ENCODE measurements at regions not wholly inside any gene's neighbourhood (a gene's known extent, or its start where the extent isn't known, plus 50 kb on each side); places are given as distances from the start of the nearest gene placed in this dataset.

DNA sequence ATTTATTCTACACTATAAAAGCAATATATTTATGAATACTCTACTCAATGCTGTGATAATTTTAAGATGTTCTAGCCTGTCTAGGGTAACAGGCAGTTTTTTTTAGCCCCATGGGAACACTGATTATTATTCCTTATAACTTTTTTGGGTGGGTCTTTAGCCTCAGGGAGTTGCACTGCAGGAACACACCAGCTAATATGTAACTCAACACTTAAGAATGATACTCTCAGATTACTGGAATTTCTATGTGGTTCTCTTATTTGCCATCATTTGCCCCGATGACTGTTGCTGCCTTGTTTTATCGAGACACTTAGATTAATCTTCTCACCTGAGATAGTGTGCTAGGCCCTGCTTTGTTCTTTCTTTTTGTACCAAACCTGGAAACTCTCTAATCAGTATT lies 396.9 kb upstream of the SLITRK1 start:
- TF ChIP-seq, protein P1, sequence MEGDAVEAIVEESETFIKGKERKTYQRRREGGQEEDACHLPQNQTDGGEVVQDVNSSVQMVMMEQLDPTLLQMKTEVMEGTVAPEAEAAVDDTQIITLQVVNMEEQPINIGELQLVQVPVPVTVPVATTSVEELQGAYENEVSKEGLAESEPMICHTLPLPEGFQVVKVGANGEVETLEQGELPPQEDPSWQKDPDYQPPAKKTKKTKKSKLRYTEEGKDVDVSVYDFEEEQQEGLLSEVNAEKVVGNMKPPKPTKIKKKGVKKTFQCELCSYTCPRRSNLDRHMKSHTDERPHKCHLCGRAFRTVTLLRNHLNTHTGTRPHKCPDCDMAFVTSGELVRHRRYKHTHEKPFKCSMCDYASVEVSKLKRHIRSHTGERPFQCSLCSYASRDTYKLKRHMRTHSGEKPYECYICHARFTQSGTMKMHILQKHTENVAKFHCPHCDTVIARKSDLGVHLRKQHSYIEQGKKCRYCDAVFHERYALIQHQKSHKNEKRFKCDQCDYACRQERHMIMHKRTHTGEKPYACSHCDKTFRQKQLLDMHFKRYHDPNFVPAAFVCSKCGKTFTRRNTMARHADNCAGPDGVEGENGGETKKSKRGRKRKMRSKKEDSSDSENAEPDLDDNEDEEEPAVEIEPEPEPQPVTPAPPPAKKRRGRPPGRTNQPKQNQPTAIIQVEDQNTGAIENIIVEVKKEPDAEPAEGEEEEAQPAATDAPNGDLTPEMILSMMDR (conservative IDR thresholded peaks at IDR 0.05; ENCODE audit: low read length) = no peak
- no peak for TF ChIP-seq EZH2phosphoT487 (IDR thresholded peaks at IDR 0.05; ENCODE audit: borderline replicate concordance, low read depth, low read length)
